IMR-90 (cell line): ENCODE measurements at regions not wholly inside any gene's neighbourhood (a gene's known extent, or its start where the extent isn't known, plus 50 kb on each side); places are given as distances from the start of the nearest gene placed in this dataset.

Experiments
- ATAC-seq: fragments of 200-7000 bp; cut with Tn5 transposase; 2 replicates; pipeline ENCODE4 v1.9.1; 2020; ENCODE audit warnings: low read depth, mild to moderate bottlenecking, moderate library complexity
- BruUV-seq: library from RNA; stranded (reverse); fragments of 400-500 nt; replicated peaks from 2 replicates; lab custom pipeline; 2021; lab: Mats Ljungman, UMichigan
- CTCF ChIA-PET: fragments of 300-600 bp; formaldehyde crosslinking; extraction: SDS; loops from one replicate; lab custom pipeline; 2021; ENCODE audit warnings: antibody characterized with exemption; lab: Yijun Ruan, JAX
- POLR2A ChIA-PET: fragments of 300-600 bp; sonication (Branson Sonifier 250); formaldehyde crosslinking; loops from one replicate; lab custom pipeline; 2022; ENCODE audit warnings: antibody characterized with exemption; ENCODE audit not compliant: unreplicated experiment; lab: Charles Lee
- DNase-seq: peaks from one replicate; pipeline ENCODE4 v3.0.0; 2013
- H2AFZ ChIP-seq: replicated peaks from 2 replicates; pipeline ENCODE3; 2013; ENCODE audit warnings: low read length, mild to moderate bottlenecking; ENCODE audit not compliant: poor library complexity
- H2AK5ac ChIP-seq: 2 replicates; pipeline ENCODE4 v1.6.1; 2013; ENCODE audit warnings: low read depth, low read length, inconsistent platforms
- H2AK9ac ChIP-seq: replicated peaks from 2 replicates; pipeline ENCODE3; 2013; ENCODE audit warnings: mild to moderate bottlenecking, low read depth, low read length, moderate library complexity; ENCODE audit not compliant: poor library complexity
- H2BK120ac ChIP-seq: 2 replicates; pipeline ENCODE4 v1.6.1; 2013; ENCODE audit warnings: low read depth, low read length, inconsistent platforms
- H2BK15ac ChIP-seq: 3 replicates; pipeline ENCODE4 v1.6.1; 2013; ENCODE audit warnings: low read depth, low read length, inconsistent platforms
- H2BK20ac ChIP-seq: 2 replicates; pipeline ENCODE4 v1.6.1; 2013; ENCODE audit warnings: low read depth, mild to moderate bottlenecking, inconsistent platforms, low read length, moderate library complexity
- H2BK5ac ChIP-seq: 2 replicates; pipeline ENCODE4 v1.6.1; 2013; ENCODE audit warnings: mild to moderate bottlenecking, low read depth, low read length, inconsistent platforms; ENCODE audit not compliant: poor library complexity, severe bottlenecking
- H3K14ac ChIP-seq: replicated peaks from 2 replicates; pipeline ENCODE4 v1.6.1; 2013; ENCODE audit warnings: low read depth, low read length, inconsistent platforms
- H3K18ac ChIP-seq: 2 replicates; pipeline ENCODE4 v1.6.1; 2013; ENCODE audit warnings: low read depth, low read length, control low read depth
- H3K23ac ChIP-seq: 2 replicates; pipeline ENCODE4 v1.6.1; 2013; ENCODE audit warnings: low read depth, low read length, inconsistent platforms
- H3K27ac ChIP-seq: 2 replicates; pipeline ENCODE4 v1.5.1; 2013; ENCODE audit warnings: mild to moderate bottlenecking, control low read depth, low read length; ENCODE audit not compliant: insufficient read depth
- H3K27me3 ChIP-seq: 2 replicates; pipeline ENCODE4 v1.6.1; 2013; ENCODE audit warnings: low read length; ENCODE audit not compliant: control insufficient read depth, insufficient read depth
- H3K36me3 ChIP-seq: 2 replicates; pipeline ENCODE4 v1.6.1; 2013; ENCODE audit warnings: low read length, mixed read lengths; ENCODE audit not compliant: control insufficient read depth, insufficient read depth
- H3K4ac ChIP-seq: 2 replicates; pipeline ENCODE4 v1.6.1; 2013; ENCODE audit warnings: low read depth, low read length, inconsistent platforms
- H3K4me1 ChIP-seq: 2 replicates; pipeline ENCODE4 v1.6.1; 2013; ENCODE audit warnings: low read length, mixed read lengths; ENCODE audit not compliant: control insufficient read depth, insufficient read depth
- H3K4me2 ChIP-seq: 2 replicates; pipeline ENCODE4 v1.6.1; 2013; ENCODE audit warnings: low read depth, mild to moderate bottlenecking, control low read depth, low read length, moderate library complexity
- H3K4me3 ChIP-seq: 2 replicates; pipeline ENCODE4 v1.5.1; 2013; ENCODE audit warnings: low read depth, mild to moderate bottlenecking, control low read depth, low read length, moderate library complexity; ENCODE audit not compliant: insufficient read depth
- H3K56ac ChIP-seq: 2 replicates; pipeline ENCODE4 v1.6.1; 2013; ENCODE audit warnings: low read length, inconsistent platforms; ENCODE audit not compliant: insufficient read depth; ENCODE audit errors: extremely low read depth
- H3K79me1 ChIP-seq, 2 experiments: 2 replicates each; pipeline ENCODE4 v1.6.1; 2013; ENCODE audit warnings: low read length in 2 of 2, inconsistent platforms in 1 of 2, low read depth in 1 of 2
- H3K9ac ChIP-seq: 2 replicates; pipeline ENCODE4 v1.6.1; 2013; ENCODE audit warnings: low read depth, low read length, control low read depth
- H3K9me1 ChIP-seq: 2 replicates; pipeline ENCODE4 v1.6.1; 2013; ENCODE audit warnings: low read length, inconsistent platforms; ENCODE audit not compliant: insufficient read depth
- H3K9me3 ChIP-seq: 2 replicates; pipeline ENCODE4 v1.6.1; 2013; ENCODE audit warnings: low read length; ENCODE audit not compliant: control insufficient read depth, insufficient read depth
- H4K20me1 ChIP-seq: 2 replicates; pipeline ENCODE4 v1.6.1; 2013; ENCODE audit warnings: low read length, inconsistent platforms; ENCODE audit not compliant: insufficient read depth
- H4K5ac ChIP-seq: 2 replicates; pipeline ENCODE4 v1.6.1; 2013; ENCODE audit warnings: mild to moderate bottlenecking, low read depth, low read length, control low read depth
- H4K8ac ChIP-seq, 2 experiments: 2 replicates each; pipeline ENCODE4 v1.6.1; 2013; ENCODE audit warnings: low read depth in 2 of 2, low read length in 2 of 2, control low read depth in 1 of 2, inconsistent platforms in 1 of 2
- H4K91ac ChIP-seq: 2 replicates; pipeline ENCODE4 v1.6.1; 2013; ENCODE audit warnings: low read depth, low read length, inconsistent platforms; ENCODE audit not compliant: insufficient read depth
- CEBPB ChIP-seq: IDR thresholded peaks from 2 replicates; pipeline ENCODE4 v1.6.1; 2012; ENCODE audit warnings: low read depth, low read length, improper control_type of control experiment
- FOS ChIP-seq: fragments of 150-350 bp; IDR thresholded peaks from 2 replicates; pipeline ENCODE4 v1.6.1; 2016; ENCODE audit warnings: low read depth, low read length
- MAFK ChIP-seq: IDR thresholded peaks from 2 replicates; pipeline ENCODE4 v1.6.1; 2012; ENCODE audit warnings: low read depth, low read length, improper control_type of control experiment
- MAZ ChIP-seq: IDR thresholded peaks from 2 replicates; pipeline ENCODE4 v1.6.1; 2012; ENCODE audit warnings: low read depth, mild to moderate bottlenecking, low read length, improper control_type of control experiment, moderate library complexity, borderline replicate concordance
- NFE2L2 ChIP-seq: fragments of 150-350 bp; IDR thresholded peaks from 2 replicates; pipeline ENCODE4 v1.6.1; 2016; ENCODE audit warnings: low read depth, mild to moderate bottlenecking, low read length
- POLR2A ChIP-seq: IDR thresholded peaks from 2 replicates; pipeline ENCODE4 v1.6.1; 2012; ENCODE audit warnings: mild to moderate bottlenecking, low read depth, low read length
- RFX5 ChIP-seq: IDR thresholded peaks from 2 replicates; pipeline ENCODE4 v1.8.0; 2012; ENCODE audit warnings: low read depth, mild to moderate bottlenecking, low read length, moderate library complexity
- USF2 ChIP-seq: fragments of 150-350 bp; IDR thresholded peaks from 2 replicates; pipeline ENCODE4 v1.6.1; 2017; ENCODE audit warnings: mild to moderate bottlenecking, antibody characterized with exemption, low read length, low read depth
- WGBS, 2 experiments: methylation state at CpG; one replicate each; pipeline versions ENCODE4 v1.1.5 to v1.1.7; 2013; ENCODE audit warnings: missing lambda C conversion rate in 2 of 2; ENCODE audit not compliant: insufficient read length in 1 of 2; ENCODE audit errors: extremely low coverage in 2 of 2; 5-methylcytosine and 5-hydroxymethylcytosine counted together
- dilution Hi-C: fragments of 300-500 bp; cut with HindIII; formaldehyde crosslinking; loops from one replicate; pipeline ENCODE4 v1.14.3; 2018; ENCODE audit warnings: low sequenced_read_pairs; ENCODE audit not compliant: unreplicated experiment
- in situ Hi-C: fragments of 300-500 bp; cut with MboI; formaldehyde crosslinking; loops from 3 replicates; pipeline ENCODE4 v1.14.3; 2019; ENCODE audit warnings: low sequenced_read_pairs, inconsistent platforms, mixed read lengths
- intact Hi-C: fragments of 100-400 bp; cut with micrococcal nuclease; formaldehyde crosslinking; loops from 2 replicates; pipeline ENCODE4 v1.10.0; 2022
- TF ChIP-seq, protein P1 (sequence below): fragments of 150-350 bp; IDR thresholded peaks from 2 replicates; pipeline ENCODE4 v1.6.1; 2016; ENCODE audit warnings: low read depth, mild to moderate bottlenecking, low read length, moderate library complexity, borderline replicate concordance

DNA sequence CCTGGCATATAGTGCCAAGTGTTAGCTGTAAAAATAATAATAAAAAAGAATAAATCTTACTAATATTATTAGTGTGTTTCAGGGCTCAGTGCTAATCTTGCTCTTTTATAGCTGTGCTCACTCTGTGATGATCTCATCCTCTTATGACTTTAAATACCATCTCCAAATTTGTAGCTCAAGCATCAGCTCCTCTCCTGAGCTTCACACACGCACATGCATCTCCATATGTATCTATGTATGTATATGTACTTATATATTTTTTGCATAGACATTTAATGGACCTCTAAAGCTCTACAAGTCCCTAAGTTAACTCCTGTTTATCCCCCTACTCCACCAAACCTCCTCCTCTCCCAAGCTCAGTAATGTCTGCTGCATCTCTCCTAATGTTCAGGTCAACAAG is 170.8 kb upstream of the NR3C1 start:
- no peak overlapping the region for H3K27ac ChIP-seq
- H3K56ac ChIP-seq = no peak overlapping the region
- no peak overlapping the region; the same call in 2 of the 3 replicates for H2BK15ac ChIP-seq
- 0 out of 2 replicates have a peak, but pooled peaks cover 4% of the 10 kb centered on the region for H3K4me1 ChIP-seq
- no peaks in the 10 kb centered on the region for H4K20me1 ChIP-seq
- H3K9me3 ChIP-seq = no peaks in the 10 kb centered on the region
- WGBS, 2 experiments = no CpG with 5 or more reads among the region's 1 CpG
- 0 out of 2 replicates have a peak overlapping the region, but pooled peaks have one; percentile 6 for H2BK120ac ChIP-seq
- H2AK9ac ChIP-seq = no peak overlapping the region
- no peak overlapping the region for H3K23ac ChIP-seq
- H2BK20ac ChIP-seq = no peak overlapping the region
- no peak overlapping the region for H2BK5ac ChIP-seq
- no peak for TF ChIP-seq MAZ
- no peak for TF ChIP-seq MAFK
- no peak for TF ChIP-seq RFX5
- no peak for TF ChIP-seq FOS
- TF ChIP-seq, protein P1, sequence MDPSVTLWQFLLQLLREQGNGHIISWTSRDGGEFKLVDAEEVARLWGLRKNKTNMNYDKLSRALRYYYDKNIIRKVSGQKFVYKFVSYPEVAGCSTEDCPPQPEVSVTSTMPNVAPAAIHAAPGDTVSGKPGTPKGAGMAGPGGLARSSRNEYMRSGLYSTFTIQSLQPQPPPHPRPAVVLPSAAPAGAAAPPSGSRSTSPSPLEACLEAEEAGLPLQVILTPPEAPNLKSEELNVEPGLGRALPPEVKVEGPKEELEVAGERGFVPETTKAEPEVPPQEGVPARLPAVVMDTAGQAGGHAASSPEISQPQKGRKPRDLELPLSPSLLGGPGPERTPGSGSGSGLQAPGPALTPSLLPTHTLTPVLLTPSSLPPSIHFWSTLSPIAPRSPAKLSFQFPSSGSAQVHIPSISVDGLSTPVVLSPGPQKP = no peak
- TF ChIP-seq POLR2A = no peak
- TF ChIP-seq USF2 = no peak
- no peak for TF ChIP-seq NFE2L2
- TF ChIP-seq CEBPB = no peak
- ChIA-PET POLR2A (no interaction called here), CTCF (interaction anchor here (1.1 kb wide), 1 partner anchor 17 kb away, joined by 4 read pairs; no protein-coding TSS in a partner anchor)
- H3K36me3 ChIP-seq = no peaks in the 10 kb centered on the region
- H3K9ac ChIP-seq = no peak overlapping the region
- ATAC-seq (no peak), DNase-seq (no peak)
- no peak overlapping the region for H3K14ac ChIP-seq
- H2AK5ac ChIP-seq = peak overlapping the region; percentile 7; the same call in 1 of the 2 replicates
- no peak overlapping the region; the same call in 1 of the 2 replicates for H4K91ac ChIP-seq
- intact Hi-C loops = no loop called here
- no peak overlapping the region for H3K4me2 ChIP-seq
- H3K4ac ChIP-seq = no peak overlapping the region; the same call in 1 of the 2 replicates
- peak overlapping the region; percentile 26; the same call in 1 of the 2 replicates for H3K18ac ChIP-seq
- no peak overlapping the region for H3K4me3 ChIP-seq
- no peak overlapping the region for H4K8ac ChIP-seq
- H2AFZ ChIP-seq = no peak overlapping the region
- H3K79me1 ChIP-seq = no peaks in the 10 kb centered on the region
- peaks cover 5% of the 10 kb centered on the region for H3K9me1 ChIP-seq
- dilution Hi-C loops = no loop called here
- no peaks in the 10 kb centered on the region for H3K27me3 ChIP-seq
- no TSS peak for BruUV-seq
- H4K5ac ChIP-seq = no peak overlapping the region
- in situ Hi-C loops = no loop called here
